IMR-90 (cell line): ENCODE measurements at regions not wholly inside any gene's neighbourhood (a gene's known extent, or its start where the extent isn't known, plus 50 kb on each side); places are given as distances from the start of the nearest gene placed in this dataset.

Experiments
- ATAC-seq: fragments of 200-7000 bp; cut with Tn5 transposase; 2 replicates; pipeline ENCODE4 v1.9.1; 2020; ENCODE audit warnings: low read depth, mild to moderate bottlenecking, moderate library complexity
- BruUV-seq: library from RNA; stranded (reverse); fragments of 400-500 nt; replicated peaks from 2 replicates; lab custom pipeline; 2021; lab: Mats Ljungman, UMichigan
- CTCF ChIA-PET: fragments of 300-600 bp; formaldehyde crosslinking; extraction: SDS; loops from one replicate; lab custom pipeline; 2021; ENCODE audit warnings: antibody characterized with exemption; lab: Yijun Ruan, JAX
- POLR2A ChIA-PET: fragments of 300-600 bp; sonication (Branson Sonifier 250); formaldehyde crosslinking; loops from one replicate; lab custom pipeline; 2022; ENCODE audit warnings: antibody characterized with exemption; ENCODE audit not compliant: unreplicated experiment; lab: Charles Lee
- DNase-seq: peaks from one replicate; pipeline ENCODE4 v3.0.0; 2013
- H2AFZ ChIP-seq: replicated peaks from 2 replicates; pipeline ENCODE3; 2013; ENCODE audit warnings: low read length, mild to moderate bottlenecking; ENCODE audit not compliant: poor library complexity
- H2AK5ac ChIP-seq: 2 replicates; pipeline ENCODE4 v1.6.1; 2013; ENCODE audit warnings: low read depth, low read length, inconsistent platforms
- H2AK9ac ChIP-seq: replicated peaks from 2 replicates; pipeline ENCODE3; 2013; ENCODE audit warnings: mild to moderate bottlenecking, low read depth, low read length, moderate library complexity; ENCODE audit not compliant: poor library complexity
- H2BK120ac ChIP-seq: 2 replicates; pipeline ENCODE4 v1.6.1; 2013; ENCODE audit warnings: low read depth, low read length, inconsistent platforms
- H2BK15ac ChIP-seq: 3 replicates; pipeline ENCODE4 v1.6.1; 2013; ENCODE audit warnings: low read depth, low read length, inconsistent platforms
- H2BK20ac ChIP-seq: 2 replicates; pipeline ENCODE4 v1.6.1; 2013; ENCODE audit warnings: low read depth, mild to moderate bottlenecking, inconsistent platforms, low read length, moderate library complexity
- H2BK5ac ChIP-seq: 2 replicates; pipeline ENCODE4 v1.6.1; 2013; ENCODE audit warnings: mild to moderate bottlenecking, low read depth, low read length, inconsistent platforms; ENCODE audit not compliant: poor library complexity, severe bottlenecking
- H3K14ac ChIP-seq: replicated peaks from 2 replicates; pipeline ENCODE4 v1.6.1; 2013; ENCODE audit warnings: low read depth, low read length, inconsistent platforms
- H3K18ac ChIP-seq: 2 replicates; pipeline ENCODE4 v1.6.1; 2013; ENCODE audit warnings: low read depth, low read length, control low read depth
- H3K23ac ChIP-seq: 2 replicates; pipeline ENCODE4 v1.6.1; 2013; ENCODE audit warnings: low read depth, low read length, inconsistent platforms
- H3K27ac ChIP-seq: 2 replicates; pipeline ENCODE4 v1.5.1; 2013; ENCODE audit warnings: mild to moderate bottlenecking, control low read depth, low read length; ENCODE audit not compliant: insufficient read depth
- H3K27me3 ChIP-seq: 2 replicates; pipeline ENCODE4 v1.6.1; 2013; ENCODE audit warnings: low read length; ENCODE audit not compliant: control insufficient read depth, insufficient read depth
- H3K36me3 ChIP-seq: 2 replicates; pipeline ENCODE4 v1.6.1; 2013; ENCODE audit warnings: low read length, mixed read lengths; ENCODE audit not compliant: control insufficient read depth, insufficient read depth
- H3K4ac ChIP-seq: 2 replicates; pipeline ENCODE4 v1.6.1; 2013; ENCODE audit warnings: low read depth, low read length, inconsistent platforms
- H3K4me1 ChIP-seq: 2 replicates; pipeline ENCODE4 v1.6.1; 2013; ENCODE audit warnings: low read length, mixed read lengths; ENCODE audit not compliant: control insufficient read depth, insufficient read depth
- H3K4me2 ChIP-seq: 2 replicates; pipeline ENCODE4 v1.6.1; 2013; ENCODE audit warnings: low read depth, mild to moderate bottlenecking, control low read depth, low read length, moderate library complexity
- H3K4me3 ChIP-seq: 2 replicates; pipeline ENCODE4 v1.5.1; 2013; ENCODE audit warnings: low read depth, mild to moderate bottlenecking, control low read depth, low read length, moderate library complexity; ENCODE audit not compliant: insufficient read depth
- H3K56ac ChIP-seq: 2 replicates; pipeline ENCODE4 v1.6.1; 2013; ENCODE audit warnings: low read length, inconsistent platforms; ENCODE audit not compliant: insufficient read depth; ENCODE audit errors: extremely low read depth
- H3K79me1 ChIP-seq, 2 experiments: 2 replicates each; pipeline ENCODE4 v1.6.1; 2013; ENCODE audit warnings: low read length in 2 of 2, inconsistent platforms in 1 of 2, low read depth in 1 of 2
- H3K9ac ChIP-seq: 2 replicates; pipeline ENCODE4 v1.6.1; 2013; ENCODE audit warnings: low read depth, low read length, control low read depth
- H3K9me1 ChIP-seq: 2 replicates; pipeline ENCODE4 v1.6.1; 2013; ENCODE audit warnings: low read length, inconsistent platforms; ENCODE audit not compliant: insufficient read depth
- H3K9me3 ChIP-seq: 2 replicates; pipeline ENCODE4 v1.6.1; 2013; ENCODE audit warnings: low read length; ENCODE audit not compliant: control insufficient read depth, insufficient read depth
- H4K20me1 ChIP-seq: 2 replicates; pipeline ENCODE4 v1.6.1; 2013; ENCODE audit warnings: low read length, inconsistent platforms; ENCODE audit not compliant: insufficient read depth
- H4K5ac ChIP-seq: 2 replicates; pipeline ENCODE4 v1.6.1; 2013; ENCODE audit warnings: mild to moderate bottlenecking, low read depth, low read length, control low read depth
- H4K8ac ChIP-seq, 2 experiments: 2 replicates each; pipeline ENCODE4 v1.6.1; 2013; ENCODE audit warnings: low read depth in 2 of 2, low read length in 2 of 2, control low read depth in 1 of 2, inconsistent platforms in 1 of 2
- H4K91ac ChIP-seq: 2 replicates; pipeline ENCODE4 v1.6.1; 2013; ENCODE audit warnings: low read depth, low read length, inconsistent platforms; ENCODE audit not compliant: insufficient read depth
- BHLHE40 ChIP-seq: fragments of 150-350 bp; IDR thresholded peaks from 2 replicates; pipeline ENCODE4 v1.6.1; 2016; ENCODE audit warnings: mild to moderate bottlenecking, low read depth, low read length
- CEBPB ChIP-seq: IDR thresholded peaks from 2 replicates; pipeline ENCODE4 v1.6.1; 2012; ENCODE audit warnings: low read depth, low read length, improper control_type of control experiment
- CHD1 ChIP-seq: IDR thresholded peaks from 2 replicates; pipeline ENCODE4 v1.6.1; 2012; ENCODE audit warnings: low read depth, low read length, improper control_type of control experiment
- CTCF ChIP-seq: conservative IDR thresholded peaks from 2 replicates; pipeline ENCODE4 v1.5.1; 2012; ENCODE audit warnings: mild to moderate bottlenecking, low read depth, low read length, improper control_type of control experiment
- ELK1 ChIP-seq: fragments of 150-350 bp; IDR thresholded peaks from 2 replicates; pipeline ENCODE4 v1.6.1; 2016; ENCODE audit warnings: low read depth, mild to moderate bottlenecking, low read length, moderate library complexity, borderline replicate concordance
- FOS ChIP-seq: fragments of 150-350 bp; IDR thresholded peaks from 2 replicates; pipeline ENCODE4 v1.6.1; 2016; ENCODE audit warnings: low read depth, low read length
- MAFK ChIP-seq: IDR thresholded peaks from 2 replicates; pipeline ENCODE4 v1.6.1; 2012; ENCODE audit warnings: low read depth, low read length, improper control_type of control experiment
- MAZ ChIP-seq: IDR thresholded peaks from 2 replicates; pipeline ENCODE4 v1.6.1; 2012; ENCODE audit warnings: low read depth, mild to moderate bottlenecking, low read length, improper control_type of control experiment, moderate library complexity, borderline replicate concordance
- MXI1 ChIP-seq: IDR thresholded peaks from 2 replicates; pipeline ENCODE4 v1.6.1; 2012; ENCODE audit warnings: low read depth, mild to moderate bottlenecking, low read length, moderate library complexity, borderline replicate concordance
- NFE2L2 ChIP-seq: fragments of 150-350 bp; IDR thresholded peaks from 2 replicates; pipeline ENCODE4 v1.6.1; 2016; ENCODE audit warnings: low read depth, mild to moderate bottlenecking, low read length
- POLR2A ChIP-seq: IDR thresholded peaks from 2 replicates; pipeline ENCODE4 v1.6.1; 2012; ENCODE audit warnings: mild to moderate bottlenecking, low read depth, low read length
- RAD21 ChIP-seq: IDR thresholded peaks from 2 replicates; pipeline ENCODE4 v1.6.1; 2012; ENCODE audit warnings: low read length, improper control_type of control experiment
- RCOR1 ChIP-seq: IDR thresholded peaks from 2 replicates; pipeline ENCODE4 v1.6.1; 2012; ENCODE audit warnings: mild to moderate bottlenecking, low read length, improper control_type of control experiment; ENCODE audit not compliant: insufficient replicate concordance
- RFX5 ChIP-seq: IDR thresholded peaks from 2 replicates; pipeline ENCODE4 v1.8.0; 2012; ENCODE audit warnings: low read depth, mild to moderate bottlenecking, low read length, moderate library complexity
- SMC3 ChIP-seq: fragments of 150-350 bp; IDR thresholded peaks from 2 replicates; pipeline ENCODE4 v1.6.1; 2016; ENCODE audit warnings: low read depth, mild to moderate bottlenecking, antibody characterized with exemption, low read length, moderate library complexity
- USF2 ChIP-seq: fragments of 150-350 bp; IDR thresholded peaks from 2 replicates; pipeline ENCODE4 v1.6.1; 2017; ENCODE audit warnings: mild to moderate bottlenecking, antibody characterized with exemption, low read length, low read depth
- WGBS, 2 experiments: methylation state at CpG; one replicate each; pipeline versions ENCODE4 v1.1.5 to v1.1.7; 2013; ENCODE audit warnings: missing lambda C conversion rate in 2 of 2; ENCODE audit not compliant: insufficient read length in 1 of 2; ENCODE audit errors: extremely low coverage in 2 of 2; 5-methylcytosine and 5-hydroxymethylcytosine counted together
- dilution Hi-C: fragments of 300-500 bp; cut with HindIII; formaldehyde crosslinking; loops from one replicate; pipeline ENCODE4 v1.14.3; 2018; ENCODE audit warnings: low sequenced_read_pairs; ENCODE audit not compliant: unreplicated experiment
- in situ Hi-C: fragments of 300-500 bp; cut with MboI; formaldehyde crosslinking; loops from 3 replicates; pipeline ENCODE4 v1.14.3; 2019; ENCODE audit warnings: low sequenced_read_pairs, inconsistent platforms, mixed read lengths
- intact Hi-C: fragments of 100-400 bp; cut with micrococcal nuclease; formaldehyde crosslinking; loops from 2 replicates; pipeline ENCODE4 v1.10.0; 2022

- dilution Hi-C loops: no loop called here
- 82% methylated on average over 6 of the region's 10 CpGs; no CpG with 5 or more reads in 1 of the 2 experiments for WGBS, 2 experiments
- no peak for DNase-seq
These were observed 298.1 kb downstream of the FOXL1 start for GRCh38 chr16:86876499-86876898.

More at GRCh38 chr16:86876499-86876898, 298.1 kb downstream of the FOXL1 start:
- H3K9me1 ChIP-seq: no peaks in the 10 kb centered on the region
- H3K14ac ChIP-seq: no peak overlapping the region
- H2BK20ac ChIP-seq: no peak overlapping the region
- H3K56ac ChIP-seq: no peak overlapping the region
- no peak for ATAC-seq
- no peak overlapping the region for H3K18ac ChIP-seq
- H4K91ac ChIP-seq: no peak overlapping the region
- H2BK120ac ChIP-seq: no peak overlapping the region
- in situ Hi-C loops: no loop called here
- no peak overlapping the region for H2AFZ ChIP-seq
- H4K5ac ChIP-seq: no peak overlapping the region
- no peak overlapping the region for H2AK9ac ChIP-seq
- no peak for TF ChIP-seq RFX5
- no peak for TF ChIP-seq NFE2L2
- TF ChIP-seq USF2: no peak
- TF ChIP-seq MXI1: no peak
- no peak for TF ChIP-seq CTCF
- no peak for TF ChIP-seq SMC3
- TF ChIP-seq MAZ: no peak
- no peak for TF ChIP-seq FOS
- no peak for TF ChIP-seq RAD21
- TF ChIP-seq BHLHE40: no peak
- TF ChIP-seq MAFK: no peak
- TF ChIP-seq CEBPB: no peak
- TF ChIP-seq POLR2A: no peak
- TF ChIP-seq RCOR1: no peak
- no peak for TF ChIP-seq ELK1
- no peak for TF ChIP-seq CHD1
- H3K36me3 ChIP-seq: no peaks in the 10 kb centered on the region
- H3K27me3 ChIP-seq: peaks cover 11% of the 10 kb centered on the region
- H4K8ac ChIP-seq: no peak overlapping the region
- no peak overlapping the region for H3K4me3 ChIP-seq
- no peak overlapping the region for H2BK5ac ChIP-seq
- H4K20me1 ChIP-seq: no peaks in the 10 kb centered on the region
- no peak overlapping the region for H2AK5ac ChIP-seq
- no peak overlapping the region for H3K4ac ChIP-seq
- intact Hi-C loops: no loop called here
- H3K9ac ChIP-seq: no peak overlapping the region
- no peak overlapping the region for H3K27ac ChIP-seq
- H2BK15ac ChIP-seq: no peak overlapping the region
- H3K9me3 ChIP-seq: peaks cover 13% of the 10 kb centered on the region
- no peaks in the 10 kb centered on the region for H3K4me1 ChIP-seq
- H3K4me2 ChIP-seq: no peak overlapping the region
- POLR2A ChIA-PET: no interaction called here
- CTCF ChIA-PET: no interaction called here
- H3K79me1 ChIP-seq: no peaks in the 10 kb centered on the region
- BruUV-seq: no TSS peak
- H3K23ac ChIP-seq: no peak overlapping the region
